IMR-90 (cell line): ENCODE measurements at regions not wholly inside any gene's neighbourhood (a gene's known extent, or its start where the extent isn't known, plus 50 kb on each side); places are given as distances from the start of the nearest gene placed in this dataset.

ENCODE experiments used
- ATAC-seq: fragments of 200-7000 bp; cut with Tn5 transposase; 2 replicates; pipeline ENCODE4 v1.9.1; 2020; ENCODE audit warnings: low read depth, mild to moderate bottlenecking, moderate library complexity
- BruUV-seq: library from RNA; stranded (reverse); fragments of 400-500 nt; replicated peaks from 2 replicates; lab custom pipeline; 2021; lab: Mats Ljungman, UMichigan
- CTCF ChIA-PET: fragments of 300-600 bp; formaldehyde crosslinking; extraction: SDS; loops from one replicate; lab custom pipeline; 2021; ENCODE audit warnings: antibody characterized with exemption; lab: Yijun Ruan, JAX
- POLR2A ChIA-PET: fragments of 300-600 bp; sonication (Branson Sonifier 250); formaldehyde crosslinking; loops from one replicate; lab custom pipeline; 2022; ENCODE audit warnings: antibody characterized with exemption; ENCODE audit not compliant: unreplicated experiment; lab: Charles Lee
- DNase-seq: peaks from one replicate; pipeline ENCODE4 v3.0.0; 2013
- H2AFZ ChIP-seq: replicated peaks from 2 replicates; pipeline ENCODE3; 2013; ENCODE audit warnings: low read length, mild to moderate bottlenecking; ENCODE audit not compliant: poor library complexity
- H2AK5ac ChIP-seq: 2 replicates; pipeline ENCODE4 v1.6.1; 2013; ENCODE audit warnings: low read depth, low read length, inconsistent platforms
- H2AK9ac ChIP-seq: replicated peaks from 2 replicates; pipeline ENCODE3; 2013; ENCODE audit warnings: mild to moderate bottlenecking, low read depth, low read length, moderate library complexity; ENCODE audit not compliant: poor library complexity
- H2BK120ac ChIP-seq: 2 replicates; pipeline ENCODE4 v1.6.1; 2013; ENCODE audit warnings: low read depth, low read length, inconsistent platforms
- H2BK15ac ChIP-seq: 3 replicates; pipeline ENCODE4 v1.6.1; 2013; ENCODE audit warnings: low read depth, low read length, inconsistent platforms
- H2BK20ac ChIP-seq: 2 replicates; pipeline ENCODE4 v1.6.1; 2013; ENCODE audit warnings: low read depth, mild to moderate bottlenecking, inconsistent platforms, low read length, moderate library complexity
- H2BK5ac ChIP-seq: 2 replicates; pipeline ENCODE4 v1.6.1; 2013; ENCODE audit warnings: mild to moderate bottlenecking, low read depth, low read length, inconsistent platforms; ENCODE audit not compliant: poor library complexity, severe bottlenecking
- H3K14ac ChIP-seq: replicated peaks from 2 replicates; pipeline ENCODE4 v1.6.1; 2013; ENCODE audit warnings: low read depth, low read length, inconsistent platforms
- H3K18ac ChIP-seq: 2 replicates; pipeline ENCODE4 v1.6.1; 2013; ENCODE audit warnings: low read depth, low read length, control low read depth
- H3K23ac ChIP-seq: 2 replicates; pipeline ENCODE4 v1.6.1; 2013; ENCODE audit warnings: low read depth, low read length, inconsistent platforms
- H3K27ac ChIP-seq: 2 replicates; pipeline ENCODE4 v1.5.1; 2013; ENCODE audit warnings: mild to moderate bottlenecking, control low read depth, low read length; ENCODE audit not compliant: insufficient read depth
- H3K27me3 ChIP-seq: 2 replicates; pipeline ENCODE4 v1.6.1; 2013; ENCODE audit warnings: low read length; ENCODE audit not compliant: control insufficient read depth, insufficient read depth
- H3K36me3 ChIP-seq: 2 replicates; pipeline ENCODE4 v1.6.1; 2013; ENCODE audit warnings: low read length, mixed read lengths; ENCODE audit not compliant: control insufficient read depth, insufficient read depth
- H3K4ac ChIP-seq: 2 replicates; pipeline ENCODE4 v1.6.1; 2013; ENCODE audit warnings: low read depth, low read length, inconsistent platforms
- H3K4me1 ChIP-seq: 2 replicates; pipeline ENCODE4 v1.6.1; 2013; ENCODE audit warnings: low read length, mixed read lengths; ENCODE audit not compliant: control insufficient read depth, insufficient read depth
- H3K4me2 ChIP-seq: 2 replicates; pipeline ENCODE4 v1.6.1; 2013; ENCODE audit warnings: low read depth, mild to moderate bottlenecking, control low read depth, low read length, moderate library complexity
- H3K4me3 ChIP-seq: 2 replicates; pipeline ENCODE4 v1.5.1; 2013; ENCODE audit warnings: low read depth, mild to moderate bottlenecking, control low read depth, low read length, moderate library complexity; ENCODE audit not compliant: insufficient read depth
- H3K56ac ChIP-seq: 2 replicates; pipeline ENCODE4 v1.6.1; 2013; ENCODE audit warnings: low read length, inconsistent platforms; ENCODE audit not compliant: insufficient read depth; ENCODE audit errors: extremely low read depth
- H3K79me1 ChIP-seq, 2 experiments: 2 replicates each; pipeline ENCODE4 v1.6.1; 2013; ENCODE audit warnings: low read length in 2 of 2, inconsistent platforms in 1 of 2, low read depth in 1 of 2
- H3K9ac ChIP-seq: 2 replicates; pipeline ENCODE4 v1.6.1; 2013; ENCODE audit warnings: low read depth, low read length, control low read depth
- H3K9me1 ChIP-seq: 2 replicates; pipeline ENCODE4 v1.6.1; 2013; ENCODE audit warnings: low read length, inconsistent platforms; ENCODE audit not compliant: insufficient read depth
- H3K9me3 ChIP-seq: 2 replicates; pipeline ENCODE4 v1.6.1; 2013; ENCODE audit warnings: low read length; ENCODE audit not compliant: control insufficient read depth, insufficient read depth
- H4K20me1 ChIP-seq: 2 replicates; pipeline ENCODE4 v1.6.1; 2013; ENCODE audit warnings: low read length, inconsistent platforms; ENCODE audit not compliant: insufficient read depth
- H4K5ac ChIP-seq: 2 replicates; pipeline ENCODE4 v1.6.1; 2013; ENCODE audit warnings: mild to moderate bottlenecking, low read depth, low read length, control low read depth
- H4K8ac ChIP-seq, 2 experiments: 2 replicates each; pipeline ENCODE4 v1.6.1; 2013; ENCODE audit warnings: low read depth in 2 of 2, low read length in 2 of 2, control low read depth in 1 of 2, inconsistent platforms in 1 of 2
- H4K91ac ChIP-seq: 2 replicates; pipeline ENCODE4 v1.6.1; 2013; ENCODE audit warnings: low read depth, low read length, inconsistent platforms; ENCODE audit not compliant: insufficient read depth
- CEBPB ChIP-seq: IDR thresholded peaks from 2 replicates; pipeline ENCODE4 v1.6.1; 2012; ENCODE audit warnings: low read depth, low read length, improper control_type of control experiment
- ELK1 ChIP-seq: fragments of 150-350 bp; IDR thresholded peaks from 2 replicates; pipeline ENCODE4 v1.6.1; 2016; ENCODE audit warnings: low read depth, mild to moderate bottlenecking, low read length, moderate library complexity, borderline replicate concordance
- FOS ChIP-seq: fragments of 150-350 bp; IDR thresholded peaks from 2 replicates; pipeline ENCODE4 v1.6.1; 2016; ENCODE audit warnings: low read depth, low read length
- MXI1 ChIP-seq: IDR thresholded peaks from 2 replicates; pipeline ENCODE4 v1.6.1; 2012; ENCODE audit warnings: low read depth, mild to moderate bottlenecking, low read length, moderate library complexity, borderline replicate concordance
- RAD21 ChIP-seq: IDR thresholded peaks from 2 replicates; pipeline ENCODE4 v1.6.1; 2012; ENCODE audit warnings: low read length, improper control_type of control experiment
- SMC3 ChIP-seq: fragments of 150-350 bp; IDR thresholded peaks from 2 replicates; pipeline ENCODE4 v1.6.1; 2016; ENCODE audit warnings: low read depth, mild to moderate bottlenecking, antibody characterized with exemption, low read length, moderate library complexity
- WGBS, 2 experiments: methylation state at CpG; one replicate each; pipeline versions ENCODE4 v1.1.5 to v1.1.7; 2013; ENCODE audit warnings: missing lambda C conversion rate in 2 of 2; ENCODE audit not compliant: insufficient read length in 1 of 2; ENCODE audit errors: extremely low coverage in 2 of 2; 5-methylcytosine and 5-hydroxymethylcytosine counted together
- dilution Hi-C: fragments of 300-500 bp; cut with HindIII; formaldehyde crosslinking; loops from one replicate; pipeline ENCODE4 v1.14.3; 2018; ENCODE audit warnings: low sequenced_read_pairs; ENCODE audit not compliant: unreplicated experiment
- in situ Hi-C: fragments of 300-500 bp; cut with MboI; formaldehyde crosslinking; loops from 3 replicates; pipeline ENCODE4 v1.14.3; 2019; ENCODE audit warnings: low sequenced_read_pairs, inconsistent platforms, mixed read lengths
- intact Hi-C: fragments of 100-400 bp; cut with micrococcal nuclease; formaldehyde crosslinking; loops from 2 replicates; pipeline ENCODE4 v1.10.0; 2022
- TF ChIP-seq, protein P1 (sequence below): fragments of 150-350 bp; IDR thresholded peaks from 2 replicates; pipeline ENCODE4 v1.6.1; 2017; ENCODE audit warnings: mild to moderate bottlenecking, antibody characterized with exemption, low read length, low read depth

DNA sequence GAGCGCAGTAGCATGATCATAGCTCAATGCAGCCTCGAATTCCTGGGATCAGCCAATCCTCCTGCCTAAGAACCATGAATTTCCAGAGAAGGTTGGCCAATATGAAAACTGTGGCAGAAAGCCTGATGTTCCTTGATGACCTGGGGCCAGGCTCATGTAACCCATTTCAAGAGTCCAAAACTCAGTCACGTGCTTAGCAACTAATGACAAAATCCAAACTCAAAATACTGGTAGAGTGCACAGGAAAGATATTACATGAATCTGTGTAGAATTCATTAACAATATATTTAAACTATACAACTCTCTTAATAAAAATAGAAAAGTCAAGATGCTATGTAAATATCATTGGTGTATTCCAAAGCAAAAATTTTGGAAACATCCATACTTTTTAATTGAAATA is 265.7 kb upstream of the NDST3 start:
- no peaks in the 10 kb centered on the region for H3K9me3 ChIP-seq
- H4K91ac ChIP-seq = no peak overlapping the region
- no peak overlapping the region for H2BK120ac ChIP-seq
- H3K23ac ChIP-seq = no peak overlapping the region
- H2BK15ac ChIP-seq = no peak overlapping the region
- POLR2A ChIA-PET = no interaction called here
- H3K56ac ChIP-seq = no peak overlapping the region
- intact Hi-C loops (no loop called here), dilution Hi-C loops (no loop called here), in situ Hi-C loops (no loop called here)
- no peak overlapping the region for H3K9ac ChIP-seq
- no peak overlapping the region for H4K5ac ChIP-seq
- no peak overlapping the region for H2BK5ac ChIP-seq
- H3K14ac ChIP-seq = no peak overlapping the region
- no peak overlapping the region for H3K4me3 ChIP-seq
- TF ChIP-seq FOS (no peak), ELK1 (no peak), SMC3 (no peak), MXI1 (no peak), CEBPB (no peak), RAD21 (no peak)
- TF ChIP-seq, protein P1, sequence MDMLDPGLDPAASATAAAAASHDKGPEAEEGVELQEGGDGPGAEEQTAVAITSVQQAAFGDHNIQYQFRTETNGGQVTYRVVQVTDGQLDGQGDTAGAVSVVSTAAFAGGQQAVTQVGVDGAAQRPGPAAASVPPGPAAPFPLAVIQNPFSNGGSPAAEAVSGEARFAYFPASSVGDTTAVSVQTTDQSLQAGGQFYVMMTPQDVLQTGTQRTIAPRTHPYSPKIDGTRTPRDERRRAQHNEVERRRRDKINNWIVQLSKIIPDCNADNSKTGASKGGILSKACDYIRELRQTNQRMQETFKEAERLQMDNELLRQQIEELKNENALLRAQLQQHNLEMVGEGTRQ = no peak
- CTCF ChIA-PET = no interaction called here
- H2AK9ac ChIP-seq = no peak overlapping the region
- H3K27me3 ChIP-seq = no peaks in the 10 kb centered on the region
- DNase-seq (no peak), ATAC-seq (no peak)
- H2AK5ac ChIP-seq = no peak overlapping the region
- WGBS, 2 experiments = no CpG with 5 or more reads among the region's 3 CpGs
- H2BK20ac ChIP-seq = no peak overlapping the region
- H3K4ac ChIP-seq = no peak overlapping the region
- H3K9me1 ChIP-seq = no peaks in the 10 kb centered on the region
- H3K79me1 ChIP-seq = no peaks in the 10 kb centered on the region
- no peak overlapping the region for H3K4me2 ChIP-seq
- H3K36me3 ChIP-seq = no peaks in the 10 kb centered on the region
- H4K20me1 ChIP-seq = no peaks in the 10 kb centered on the region
- no peak overlapping the region for H2AFZ ChIP-seq
- no TSS peak for BruUV-seq
- no peaks in the 10 kb centered on the region for H3K4me1 ChIP-seq
- no peak overlapping the region for H3K27ac ChIP-seq
- no peak overlapping the region for H4K8ac ChIP-seq
- H3K18ac ChIP-seq = no peak overlapping the region
